Ovary (tissue), 3 donors: ENCODE measurements at regions not wholly inside any gene's neighbourhood (a gene's known extent, or its start where the extent isn't known, plus 50 kb on each side); places are given as distances from the start of the nearest gene placed in this dataset.

ENCODE experiments used
- CTCF ChIP-seq, 3 donors: fragments of 450-650 bp in 2 of 3; fragments of 200-600 bp in 1 of 3; IDR thresholded peaks; one replicate each; pipeline versions ENCODE4 v1.5.1 to v1.8.0; 2016 to 2022; ENCODE audit warnings: antibody characterized with exemption in 3 of 3, mild to moderate bottlenecking in 1 of 3
- EP300 ChIP-seq: sonication (generic); formaldehyde crosslinking; IDR thresholded peaks from one replicate; pipeline ENCODE4 v1.6.1; 2017; ENCODE audit warnings: antibody characterized with exemption
- donor health status: DM: no; HTN: no; CAD: no.

DNA sequence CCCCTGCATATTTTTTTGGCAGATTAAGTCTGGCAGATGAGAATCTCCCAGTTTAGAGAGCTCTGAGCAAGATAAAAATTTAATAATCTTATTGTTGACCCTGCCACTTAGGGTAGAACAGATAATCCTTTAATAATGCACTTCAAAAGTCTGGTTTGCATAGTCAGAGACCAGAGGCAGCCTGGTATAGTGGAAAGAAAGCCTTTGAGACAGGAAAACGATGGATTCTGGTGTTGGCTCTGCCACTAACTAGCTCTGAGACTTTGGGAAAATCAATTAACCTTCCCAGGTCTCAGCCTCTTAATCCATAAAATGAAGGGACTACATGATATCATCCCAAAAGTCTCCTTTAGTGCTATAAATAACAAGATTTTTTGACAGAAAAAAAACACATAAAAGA is 824.5 kb downstream of the STIM2 start:
- TF ChIP-seq EP300 (no peak), CTCF (IDR thresholded peaks at IDR 0.05) (no peak)
